Coronary artery (tissue), 2 donors: ENCODE measurements at regions not wholly inside any gene's neighbourhood (a gene's known extent, or its start where the extent isn't known, plus 50 kb on each side); places are given as distances from the start of the nearest gene placed in this dataset.

Source experiments
- DNase-seq: peaks from one replicate; pipeline ENCODE4 v3.0.0-alpha.2; 2017; ENCODE audit warnings: low spot score
- H3K27ac ChIP-seq, 2 donors: fragments of 200-600 bp; sonication (generic); one replicate each; pipeline ENCODE4 v1.5.1; 2016 to 2019
- H3K4me3 ChIP-seq: fragments of 200-600 bp; sonication (generic); 2 replicates; pipeline ENCODE4 v1.5.1; 2016; ENCODE audit warnings: mild to moderate bottlenecking, moderate library complexity
- CTCF ChIP-seq: fragments of 200-600 bp; sonication (generic); IDR thresholded peaks from one replicate; pipeline ENCODE4 v1.5.1; 2019; ENCODE audit warnings: antibody characterized with exemption

GRCh38 chr3:103380391-103380790 is 945.6 kb downstream of the ZPLD1 start:
- no peak for TF ChIP-seq CTCF

GRCh38 chr3:103381296-103382079 is 946.7 kb downstream of the ZPLD1 start:
- DNase-seq, result no peak
- Histone ChIP-seq H3K4me3 (no peak overlapping the region), H3K27ac (no peak overlapping the region)
- TF ChIP-seq CTCF, result no peak

More at GRCh38 chr3:103380391-103380790, 945.6 kb downstream of the ZPLD1 start:
- DNase-seq, result no peak
- Histone ChIP-seq H3K4me3 (no peak overlapping the region), H3K27ac (no peak overlapping the region)

- H3K27ac ChIP-seq, result no peak overlapping the region
- no peak for TF ChIP-seq CTCF
- DNase-seq, result no peak
- H3K4me3 ChIP-seq, result no peak overlapping the region
Observed at GRCh38 chr3:103385961-103386656, 951.3 kb downstream of the ZPLD1 start.

- DNase-seq, result no peak
- H3K4me3 ChIP-seq, result no peak overlapping the region
- no peak for TF ChIP-seq CTCF
Observed at GRCh38 chr3:103388214-103388613, 953.4 kb downstream of the ZPLD1 start.

GRCh38 chr3:103389356-103389755 is 954.5 kb downstream of the ZPLD1 start:
- H3K4me3 ChIP-seq, result no peak overlapping the region
- no peak for DNase-seq
- no peak for TF ChIP-seq CTCF
- no peak overlapping the region for H3K27ac ChIP-seq

More at GRCh38 chr3:103388214-103388613, 953.4 kb downstream of the ZPLD1 start:
- no peak overlapping the region for H3K27ac ChIP-seq

GRCh38 chr3:103393395-103394186 is 958.8 kb downstream of the ZPLD1 start:
- no peak for DNase-seq
- TF ChIP-seq CTCF, result no peak

More at GRCh38 chr3:103393395-103394186, 958.8 kb downstream of the ZPLD1 start:
- no peak overlapping the region for H3K27ac ChIP-seq
- no peak overlapping the region for H3K4me3 ChIP-seq
